K562 (cell line): ENCODE measurements at regions not wholly inside any gene's neighbourhood (a gene's known extent, or its start where the extent isn't known, plus 50 kb on each side); places are given as distances from the start of the nearest gene placed in this dataset.

ENCODE experiments used
- E2F8 ChIP-seq: fragments of 450-650 bp; IDR thresholded peaks from 2 replicates; pipeline ENCODE4 v1.7.1; 2018; ENCODE audit warnings: mild to moderate bottlenecking, low read depth; ENCODE audit not compliant: partially characterized antibody
- HMG20B ChIP-seq: fragments of 250-450 bp; sonication (Bioruptor Pico); IDR thresholded peaks from 2 replicates; pipeline ENCODE4 v1.5.0; 2021; ENCODE audit warnings: mild to moderate bottlenecking
- HNRNPLL ChIP-seq: fragments of 200-400 bp; formaldehyde crosslinking; IDR thresholded peaks from 2 replicates; pipeline ENCODE4 v1.6.1; 2017; ENCODE audit warnings: low read length, low read depth, mild to moderate bottlenecking; ENCODE audit not compliant: poor library complexity, severe bottlenecking
- MXD1 ChIP-seq: fragments of 250-450 bp; sonication (Bioruptor Pico); IDR thresholded peaks from 2 replicates; pipeline ENCODE4 v1.8.0; 2021; ENCODE audit warnings: borderline replicate concordance, mild to moderate bottlenecking, moderate library complexity; ENCODE audit not compliant: poor library complexity, severe bottlenecking
- MYNN ChIP-seq, 2 experiments: sonication (generic); formaldehyde crosslinking in 1 of 2; IDR thresholded peaks; 2 replicates each; pipeline versions ENCODE4 v1.5.0 to v1.6.1; 2016 to 2020; ENCODE audit warnings: antibody characterized with exemption in 1 of 2, missing genetic modification reagents in 1 of 2
- NFXL1 ChIP-seq: fragments of 450-650 bp; formaldehyde crosslinking; IDR thresholded peaks from 2 replicates; pipeline ENCODE4 v1.4.0; 2021; ENCODE audit warnings: mild to moderate bottlenecking
- STAT6 ChIP-seq: sonication (generic); formaldehyde crosslinking; IDR thresholded peaks from 2 replicates; pipeline ENCODE4 v1.8.1; 2023; ENCODE audit warnings: mild to moderate bottlenecking, missing genetic modification reagents
- ZNF445 ChIP-seq: fragments of 250-450 bp; sonication (Bioruptor Pico); IDR thresholded peaks from 2 replicates; pipeline ENCODE4 v1.4.0; 2020; ENCODE audit warnings: low read depth, mild to moderate bottlenecking, moderate library complexity

GRCh38 chr4:31111790-31112189 is 391.6 kb downstream of the PCDH7 start (continued):
- TF ChIP-seq E2F8 (no peak), HMG20B (CRISPR knock-in tag) (no peak), HNRNPLL (no peak), STAT6 (CRISPR knock-in tag) (no peak), MYNN (IDR thresholded peaks at IDR 0.05) (no peak), MYNN (CRISPR knock-in tag; IDR thresholded peaks at IDR 0.05) (no peak), MXD1 (CRISPR knock-in tag) (no peak), NFXL1 (no peak), ZNF445 (CRISPR knock-in tag) (no peak)
